ENCODE measurements at regions not wholly inside any gene's neighbourhood (a gene's known extent, or its start where the extent isn't known, plus 50 kb on each side); places are given as distances from the start of the nearest gene placed in this dataset.

DNA sequence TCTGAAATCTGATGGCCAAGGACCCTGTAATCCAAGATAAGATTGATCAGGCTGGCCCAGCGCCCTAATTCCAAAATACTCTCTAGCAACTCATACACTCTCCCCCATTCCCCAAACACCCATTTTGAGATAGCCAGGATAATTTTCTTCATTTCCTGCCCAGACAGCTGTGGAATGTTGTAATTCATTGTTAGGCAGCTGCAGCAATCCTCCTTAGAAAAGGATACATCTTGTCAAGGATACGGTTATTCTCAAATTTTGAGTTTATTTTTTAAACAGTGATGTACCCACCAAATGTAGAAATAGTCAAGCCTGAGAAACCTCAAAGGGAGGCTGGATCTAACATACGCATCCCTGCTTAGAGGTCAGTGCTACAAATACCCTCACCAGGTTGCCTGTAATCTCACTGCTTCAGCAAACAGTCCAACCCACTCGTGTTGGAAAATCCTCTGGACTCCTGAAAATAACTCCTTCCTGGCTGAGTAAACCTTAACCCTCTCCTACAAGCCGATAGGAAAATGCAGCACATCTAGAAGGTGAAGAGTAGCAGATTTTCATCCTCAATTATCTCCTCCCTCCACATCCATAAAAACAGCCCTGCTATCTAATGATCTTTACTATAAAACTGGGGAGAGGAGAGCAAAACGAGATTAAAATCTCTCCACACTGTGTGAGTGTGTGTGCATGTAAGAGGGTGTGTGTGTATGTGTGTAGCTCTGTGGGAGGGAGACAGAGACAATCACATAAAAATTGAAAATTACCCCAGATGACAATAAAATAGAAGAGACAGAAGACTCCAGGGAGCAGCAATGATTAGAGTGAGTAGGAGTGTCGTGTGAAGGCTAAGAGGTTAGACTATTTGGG is 683.1 kb downstream of the DIAPH3 start:
- BruUV-seq (replicated peaks): no TSS peak
- POLR2A ChIA-PET: no interaction called here

More for the DNA sequence above, 683.1 kb downstream of the DIAPH3 start:
- ATAC-seq: no peak
- H3K9ac ChIP-seq (ENCODE audit: control insufficient read depth, insufficient read depth, low read length): no peak overlapping the region
- no peak for FAIRE-seq
- H2AFZ ChIP-seq (ENCODE audit: control insufficient read depth, low read depth, low read length): no peak overlapping the region
- H3K4me1 ChIP-seq (ENCODE audit: control insufficient read depth, insufficient read depth, low read length): no peaks in the 10 kb centered on the region
- in situ Hi-C loops (cut with MboI) (no loop called here), intact Hi-C loops (cut with micrococcal nuclease; ENCODE audit: unreplicated experiment) (no loop called here)
- 13% methylated on average over 7 of the region's 7 CpGs for WGBS (ENCODE audit: insufficient coverage, insufficient replicate concordance, low lambda C conversion rate, missing lambda C conversion rate)
- H3K4me2 ChIP-seq (ENCODE audit: control insufficient read depth, insufficient read depth): no peak overlapping the region
- no peak for TF ChIP-seq GATAD2B (conservative IDR thresholded peaks at IDR 0.05; ENCODE audit: low read depth)
- TF ChIP-seq TCF3 (IDR thresholded peaks at IDR 0.05; ENCODE audit: borderline replicate concordance, insufficient read depth, low read depth, low read length): no peak
- no peak for TF ChIP-seq SMARCA5 (IDR thresholded peaks at IDR 0.05)
- TF ChIP-seq MEF2B (IDR thresholded peaks at IDR 0.05; ENCODE audit: partially characterized antibody, poor library complexity, severe bottlenecking): no peak
- TF ChIP-seq NR2C1 (IDR thresholded peaks at IDR 0.05): no peak
- TF ChIP-seq, protein P1, sequence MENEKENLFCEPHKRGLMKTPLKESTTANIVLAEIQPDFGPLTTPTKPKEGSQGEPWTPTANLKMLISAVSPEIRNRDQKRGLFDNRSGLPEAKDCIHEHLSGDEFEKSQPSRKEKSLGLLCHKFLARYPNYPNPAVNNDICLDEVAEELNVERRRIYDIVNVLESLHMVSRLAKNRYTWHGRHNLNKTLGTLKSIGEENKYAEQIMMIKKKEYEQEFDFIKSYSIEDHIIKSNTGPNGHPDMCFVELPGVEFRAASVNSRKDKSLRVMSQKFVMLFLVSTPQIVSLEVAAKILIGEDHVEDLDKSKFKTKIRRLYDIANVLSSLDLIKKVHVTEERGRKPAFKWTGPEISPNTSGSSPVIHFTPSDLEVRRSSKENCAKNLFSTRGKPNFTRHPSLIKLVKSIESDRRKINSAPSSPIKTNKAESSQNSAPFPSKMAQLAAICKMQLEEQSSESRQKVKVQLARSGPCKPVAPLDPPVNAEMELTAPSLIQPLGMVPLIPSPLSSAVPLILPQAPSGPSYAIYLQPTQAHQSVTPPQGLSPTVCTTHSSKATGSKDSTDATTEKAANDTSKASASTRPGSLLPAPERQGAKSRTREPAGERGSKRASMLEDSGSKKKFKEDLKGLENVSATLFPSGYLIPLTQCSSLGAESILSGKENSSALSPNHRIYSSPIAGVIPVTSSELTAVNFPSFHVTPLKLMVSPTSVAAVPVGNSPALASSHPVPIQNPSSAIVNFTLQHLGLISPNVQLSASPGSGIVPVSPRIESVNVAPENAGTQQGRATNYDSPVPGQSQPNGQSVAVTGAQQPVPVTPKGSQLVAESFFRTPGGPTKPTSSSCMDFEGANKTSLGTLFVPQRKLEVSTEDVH (IDR thresholded peaks at IDR 0.05; ENCODE audit: low read depth, partially characterized antibody): no peak
- no peak for TF ChIP-seq SIN3A (IDR thresholded peaks at IDR 0.05; ENCODE audit: low read depth, low read length)
- TF ChIP-seq KLF5 (IDR thresholded peaks at IDR 0.05; ENCODE audit: partially characterized antibody): no peak
- TF ChIP-seq CHD4 (IDR thresholded peaks at IDR 0.05): no peak
- TF ChIP-seq, protein P2, sequence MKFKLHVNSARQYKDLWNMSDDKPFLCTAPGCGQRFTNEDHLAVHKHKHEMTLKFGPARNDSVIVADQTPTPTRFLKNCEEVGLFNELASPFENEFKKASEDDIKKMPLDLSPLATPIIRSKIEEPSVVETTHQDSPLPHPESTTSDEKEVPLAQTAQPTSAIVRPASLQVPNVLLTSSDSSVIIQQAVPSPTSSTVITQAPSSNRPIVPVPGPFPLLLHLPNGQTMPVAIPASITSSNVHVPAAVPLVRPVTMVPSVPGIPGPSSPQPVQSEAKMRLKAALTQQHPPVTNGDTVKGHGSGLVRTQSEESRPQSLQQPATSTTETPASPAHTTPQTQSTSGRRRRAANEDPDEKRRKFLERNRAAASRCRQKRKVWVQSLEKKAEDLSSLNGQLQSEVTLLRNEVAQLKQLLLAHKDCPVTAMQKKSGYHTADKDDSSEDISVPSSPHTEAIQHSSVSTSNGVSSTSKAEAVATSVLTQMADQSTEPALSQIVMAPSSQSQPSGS (IDR thresholded peaks at IDR 0.05; ENCODE audit: low read length): no peak
- TF ChIP-seq SUZ12 (IDR thresholded peaks at IDR 0.05; ENCODE audit: unreplicated experiment): no peak
- no peaks in the 10 kb centered on the region for H3K27me3 ChIP-seq (replicated peaks in 1 of 2; ENCODE audit: control insufficient read depth in 2 of 2, insufficient read depth in 2 of 2, low read length in 1 of 2)
- ChIA-PET CTCF (interaction anchor here (0.6 to 1.2 kb wide), 2 partner anchors 10 to 197 kb away, joined by 3 read pairs; no protein-coding TSS in a partner anchor), RAD21 (ENCODE audit: unreplicated experiment) (no interaction called here), SMC1A (ENCODE audit: uncharacterized antibody, unreplicated experiment) (interaction anchor here (0.9 kb wide), 1 partner anchor 10 kb away, joined by 3 read pairs; no protein-coding TSS in a partner anchor)
- no peaks in the 10 kb centered on the region for H3K9me3 ChIP-seq (replicated peaks; ENCODE audit: control insufficient read depth, insufficient read depth, low read length)
- H3K27ac ChIP-seq (ENCODE audit: control insufficient read depth, insufficient read depth): no peak overlapping the region
- H3K36me3 ChIP-seq (ENCODE audit: control insufficient read depth in 2 of 2, insufficient read depth in 2 of 2, low read length in 1 of 2): no peaks in the 10 kb centered on the region
- H3K4me3 ChIP-seq: no peak overlapping the region
- no peaks in the 10 kb centered on the region for H4K20me1 ChIP-seq (ENCODE audit: control insufficient read depth, insufficient read depth)
- DNase-seq (ENCODE audit: low read depth, low spot score): no peak
- no peaks in the 10 kb centered on the region for H3K79me2 ChIP-seq (ENCODE audit: control insufficient read depth, insufficient read depth, low read length)
